Stimulated activated CD4-positive, alpha-beta T cell treated with anti-CD3 and anti-CD28 coated beads, Interleukin-1b, Interleukin-23, amount 100 ng/mL, for 24 hours (primary cell): ENCODE measurements at regions not wholly inside any gene's neighbourhood (a gene's known extent, or its start where the extent isn't known, plus 50 kb on each side); places are given as distances from the start of the nearest gene placed in this dataset.
"Not testable (repeated sequence)": the region's sequence is repeated elsewhere in the genome, so short reads cannot be mapped to it uniquely, and the experiment has no call there.

Source experiments
- DNase-seq, 4 experiments: peaks; one replicate each; pipeline ENCODE4 v3.0.0-alpha.2; 2020; ENCODE audit warnings: low read depth in 4 of 4, low spot score in 1 of 4

DNA sequence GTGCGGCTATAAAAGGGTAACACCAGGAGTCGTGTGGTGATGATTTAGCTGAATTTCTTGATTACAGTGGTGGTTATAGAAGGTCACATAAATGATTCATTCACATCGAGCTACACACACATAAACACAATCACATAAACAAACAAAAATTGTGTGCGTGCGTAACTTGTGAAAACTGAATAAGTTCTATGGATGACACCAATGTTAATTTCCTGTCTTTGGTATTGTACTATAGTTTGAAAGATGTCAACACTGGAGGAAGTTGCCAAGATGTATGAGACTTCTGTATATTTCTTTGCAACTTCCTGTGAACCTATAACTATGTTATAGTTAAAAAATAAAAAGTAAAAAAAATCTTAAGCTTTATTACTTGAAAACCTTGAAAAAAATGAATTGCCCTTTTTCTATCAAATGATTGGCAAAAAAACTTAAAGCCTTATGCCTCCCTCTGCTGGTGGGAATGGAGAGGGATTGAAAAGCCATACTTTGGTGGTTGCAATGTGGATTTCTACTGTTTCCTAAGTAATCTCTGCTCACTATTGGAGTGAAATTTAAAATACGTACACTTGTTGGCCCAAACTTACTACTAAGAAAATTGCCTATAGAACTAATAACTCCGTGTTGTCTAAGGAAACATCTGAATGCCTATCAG is 227.7 kb downstream of the RPIA start:
- DNase-seq: no peak

DNA sequence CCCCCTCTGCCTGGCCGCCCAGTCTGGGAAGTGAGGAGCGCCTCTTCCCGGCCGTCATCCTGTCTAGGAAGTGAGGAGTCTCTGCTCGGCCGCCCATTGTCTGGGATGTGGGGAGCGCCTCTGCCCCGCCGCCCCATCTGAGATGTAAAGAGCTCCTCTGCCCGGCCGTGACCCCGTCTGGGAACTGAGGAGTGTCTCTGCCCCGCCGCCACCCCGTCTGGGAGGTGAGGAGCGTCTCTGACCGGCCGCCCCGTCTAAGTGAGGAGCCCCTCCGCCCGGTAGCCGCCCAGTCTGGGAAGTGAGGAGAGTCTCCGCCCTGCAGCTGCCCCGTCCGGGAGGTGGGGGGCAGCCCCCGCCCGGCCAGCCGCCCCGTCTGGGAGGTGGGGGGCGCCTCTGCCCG is 228.9 kb downstream of the RPIA start:
- not testable (repeated sequence) for DNase-seq

DNA sequence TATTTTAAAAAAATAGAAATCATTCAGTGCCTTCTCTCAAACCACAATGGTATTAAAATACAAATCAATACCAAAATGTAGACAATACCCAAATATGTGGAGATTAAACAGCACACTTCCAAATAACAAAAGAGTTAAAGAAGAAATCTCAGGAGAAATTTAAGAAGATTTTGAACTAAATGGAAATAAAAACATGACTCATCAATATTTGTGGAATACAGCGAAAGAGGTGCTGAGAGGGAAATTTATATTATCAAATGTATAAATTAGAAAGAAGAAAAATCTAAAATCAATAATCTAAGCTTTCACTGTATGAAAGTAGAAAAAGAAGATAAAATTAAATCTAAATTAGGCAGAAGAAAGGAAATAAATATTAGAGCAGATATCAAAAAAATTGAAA is 233.1 kb downstream of the RPIA start:
- no peak for DNase-seq

DNA sequence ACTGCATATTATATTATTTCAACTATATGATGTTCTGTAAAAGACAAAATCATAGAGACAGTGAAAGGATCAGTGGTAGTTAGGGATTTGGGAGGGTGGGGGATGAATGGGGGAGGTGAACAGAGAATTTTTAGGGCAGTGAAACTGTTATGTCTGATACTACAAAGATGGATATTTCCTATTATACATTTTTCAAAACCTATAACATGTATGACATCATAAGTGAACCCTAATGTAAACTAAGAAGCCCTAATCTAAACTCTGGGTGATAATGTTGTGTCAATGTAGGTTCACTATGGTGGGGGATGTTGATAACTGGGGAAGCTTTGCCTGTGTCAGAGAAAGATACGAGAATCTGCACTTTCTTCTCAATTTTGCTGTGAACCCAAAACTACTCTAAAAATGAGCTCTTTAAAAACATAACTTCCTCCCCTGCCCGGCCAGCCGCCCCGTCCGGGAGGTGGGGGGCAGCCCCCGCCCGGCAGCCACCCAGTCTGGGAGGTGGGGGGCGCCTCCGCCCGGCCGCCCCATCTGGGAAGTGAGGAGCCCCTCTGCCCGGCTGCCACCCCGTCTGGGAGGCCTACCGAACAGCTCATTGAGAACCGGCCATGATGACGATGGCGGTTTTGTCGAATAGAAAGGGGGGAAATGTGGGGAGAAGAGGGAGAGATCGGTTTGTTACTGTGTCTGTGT is 234.4 kb downstream of the RPIA start:
- DNase-seq: no peak

DNA sequence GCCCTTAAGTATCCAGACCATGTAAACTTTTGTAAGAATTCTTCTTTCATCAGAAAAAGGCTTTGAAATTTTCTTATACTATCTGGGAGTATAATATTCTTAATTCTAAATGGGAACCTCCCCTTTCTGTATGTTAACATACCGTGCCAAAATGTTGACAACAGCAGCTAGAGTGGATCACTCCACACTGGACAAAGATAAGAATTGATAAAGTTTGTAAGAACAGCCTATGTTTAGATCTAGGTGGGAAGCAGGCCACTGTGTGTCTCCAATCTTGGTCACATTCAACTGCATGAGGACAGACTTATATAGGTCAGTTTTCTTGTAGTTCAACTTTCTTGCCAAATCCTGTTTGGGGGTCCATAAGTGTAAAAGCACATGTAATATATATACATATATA is 235.7 kb downstream of the RPIA start:
- DNase-seq: no peak

DNA sequence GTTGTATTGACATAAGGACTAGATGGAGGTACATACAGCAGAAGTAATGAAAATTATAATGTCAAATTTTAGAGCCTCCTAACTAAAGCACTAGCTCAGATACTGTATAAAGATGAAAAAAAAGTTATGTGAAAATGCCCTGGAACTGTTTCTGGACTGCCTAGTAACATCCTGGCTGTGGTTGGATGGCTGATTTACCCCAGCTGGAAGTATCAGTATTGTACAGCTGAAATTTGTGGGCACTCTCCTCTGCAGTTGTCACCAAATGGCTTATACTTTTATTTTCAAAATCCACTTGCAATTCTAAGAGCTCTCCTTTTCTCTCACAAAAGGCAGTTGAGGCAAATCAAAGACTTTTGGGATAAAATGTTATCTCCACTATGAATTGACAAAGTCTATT is 239.2 kb downstream of the RPIA start:
- no peak for DNase-seq

DNA sequence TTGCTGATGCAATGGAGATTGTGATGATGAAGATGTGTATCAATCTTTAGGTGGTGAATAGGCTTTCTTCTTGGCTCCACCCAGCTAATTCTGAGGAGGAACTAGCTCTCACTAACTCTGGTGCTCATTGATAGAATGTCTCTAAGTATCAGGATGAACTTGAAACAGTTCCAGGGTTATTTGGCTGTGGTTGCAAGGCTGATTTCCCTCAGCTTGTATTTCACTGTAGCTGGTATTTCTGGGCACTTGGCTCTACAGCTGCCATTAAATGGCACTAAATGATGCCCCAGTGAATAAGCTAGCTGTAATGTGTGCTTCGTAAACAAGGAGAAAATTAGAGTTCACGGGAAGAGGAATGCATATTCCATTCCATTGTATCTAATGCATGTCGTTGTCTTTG is 241.2 kb downstream of the RPIA start:
- DNase-seq: no peak

DNA sequence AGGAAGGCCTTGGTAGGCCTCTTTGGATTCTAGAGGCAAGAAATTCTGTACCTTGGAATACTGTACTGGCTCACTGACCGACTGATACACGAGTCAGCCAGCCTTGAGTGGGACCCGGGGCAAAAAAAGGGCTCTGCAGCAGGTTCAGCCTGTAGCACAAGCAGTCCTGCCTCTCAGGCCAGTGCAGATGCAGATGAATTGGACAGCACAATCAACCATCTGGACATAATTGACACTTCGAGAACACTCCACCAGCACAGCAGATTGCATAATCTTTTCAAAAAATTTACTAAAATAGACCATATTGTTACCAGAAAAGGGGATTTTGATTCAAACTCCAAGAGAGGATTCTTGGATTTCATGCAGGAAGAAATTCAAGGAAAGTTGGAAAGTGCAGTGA is 241.6 kb downstream of the RPIA start:
- DNase-seq: no peak

DNA sequence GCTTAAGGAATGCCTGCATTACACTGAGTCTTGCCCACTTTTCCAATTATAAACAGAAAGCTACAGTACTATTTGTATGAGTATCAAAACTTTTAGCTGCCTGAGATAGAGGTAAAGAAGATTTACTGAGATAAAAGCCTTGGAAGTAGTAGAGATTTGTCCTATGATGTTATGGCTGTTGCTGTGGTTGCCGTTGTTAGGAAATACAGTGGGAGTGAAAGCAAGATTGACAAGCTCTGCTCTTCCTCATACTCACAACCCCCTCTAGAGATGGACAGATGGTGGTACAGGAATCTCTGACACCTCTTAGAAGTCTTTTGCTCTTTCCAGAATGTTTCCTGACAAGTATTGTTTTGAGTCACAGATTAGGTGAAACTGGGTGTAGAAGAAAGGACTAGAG is 242.5 kb downstream of the RPIA start:
- DNase-seq: no peak

DNA sequence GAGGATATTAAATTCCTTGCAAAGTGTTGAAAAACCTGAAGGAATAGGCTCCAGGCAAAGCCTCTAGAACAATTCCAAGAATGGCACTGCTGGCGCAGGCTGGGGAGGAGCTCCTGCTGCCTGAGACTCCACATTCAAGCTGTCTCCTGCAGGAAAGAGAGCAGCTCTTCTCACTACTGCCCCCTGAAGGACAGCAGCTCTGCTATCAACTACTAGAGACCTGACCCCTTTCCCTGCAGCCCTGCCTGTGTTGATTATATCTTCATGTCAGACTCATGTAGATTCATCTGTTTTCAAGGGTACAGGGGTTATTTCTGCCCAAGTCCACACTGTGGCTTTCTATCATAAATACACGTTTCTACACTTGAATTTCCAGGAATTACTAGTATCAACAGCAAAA is 249.7 kb downstream of the RPIA start:
- DNase-seq: not testable (repeated sequence)

DNA sequence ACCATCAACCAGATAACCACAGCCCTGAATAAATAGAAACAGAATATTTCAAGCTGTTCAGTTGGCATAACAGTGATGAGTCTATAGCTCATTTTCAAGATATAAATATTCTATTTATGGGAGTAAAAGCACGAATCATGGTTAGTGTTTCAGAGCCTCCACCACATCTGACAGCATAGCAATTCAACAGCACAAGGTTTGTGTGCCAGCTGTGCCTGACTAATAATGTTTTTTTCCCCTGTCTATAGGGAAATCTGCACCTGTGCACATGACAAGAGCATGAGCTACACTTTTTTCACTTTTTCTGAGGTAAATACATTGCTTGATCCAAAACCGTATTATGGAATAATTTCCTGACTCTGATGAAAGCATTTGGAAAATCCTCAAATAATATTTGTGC is 251.3 kb downstream of the RPIA start:
- DNase-seq: no peak

DNA sequence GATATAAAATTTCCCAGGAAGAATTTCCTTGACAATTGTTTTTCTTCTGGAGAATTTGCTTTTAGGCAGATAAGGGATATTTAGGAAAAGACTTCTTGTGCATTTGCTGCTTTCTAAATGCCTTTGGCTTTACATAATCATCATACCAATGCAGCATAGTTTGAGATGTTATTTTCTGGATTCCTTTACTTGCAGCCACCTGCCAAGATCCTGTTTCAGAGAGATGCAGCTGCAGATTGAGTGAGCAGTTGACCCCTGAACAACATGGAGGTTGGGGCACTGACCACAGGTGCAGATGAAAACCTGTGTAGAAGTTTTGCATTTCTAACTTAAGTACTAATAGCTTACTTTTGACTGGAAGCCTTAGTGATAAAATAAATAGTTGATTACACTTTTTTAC is 257.9 kb downstream of the RPIA start:
- DNase-seq: no peak

DNA sequence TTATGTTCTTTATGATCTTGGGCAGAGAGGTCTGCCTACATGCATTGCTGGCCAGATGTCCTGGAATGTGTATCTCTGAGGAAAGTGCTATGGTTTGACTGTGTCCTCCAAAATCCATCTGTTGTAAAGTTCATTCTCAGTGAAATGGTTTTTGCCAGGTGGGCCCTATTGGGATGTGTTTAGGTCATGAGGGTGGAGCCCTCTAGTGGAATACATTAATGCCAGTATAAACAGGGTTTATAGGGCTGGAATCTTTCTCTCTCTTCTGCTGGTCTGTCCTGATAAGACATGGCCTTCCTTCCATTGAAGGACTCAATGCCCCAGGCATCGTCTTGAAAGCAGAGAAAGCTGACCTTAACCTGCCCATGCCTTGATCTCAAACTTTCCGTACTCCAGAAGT is 258.5 kb downstream of the RPIA start:
- no peak for DNase-seq

DNA sequence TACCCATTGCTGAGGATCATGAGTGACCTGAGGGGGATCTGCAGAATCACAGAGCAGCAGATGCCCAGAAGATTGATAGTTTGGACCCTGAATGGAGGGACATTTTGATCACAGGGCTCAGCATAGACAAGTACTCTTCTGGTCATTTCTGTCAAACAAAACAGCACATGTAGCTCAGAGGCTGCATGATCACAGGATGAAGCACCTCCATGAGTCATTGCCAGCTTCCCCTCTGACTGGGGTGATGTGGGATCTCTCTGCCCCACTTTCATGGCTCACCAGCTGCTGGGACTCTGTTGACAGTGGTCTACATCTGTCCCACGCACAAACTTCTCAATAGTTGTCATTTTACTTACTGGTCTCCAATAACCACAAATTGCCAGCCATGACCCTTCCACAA is 264.1 kb downstream of the RPIA start:
- no peak for DNase-seq

DNA sequence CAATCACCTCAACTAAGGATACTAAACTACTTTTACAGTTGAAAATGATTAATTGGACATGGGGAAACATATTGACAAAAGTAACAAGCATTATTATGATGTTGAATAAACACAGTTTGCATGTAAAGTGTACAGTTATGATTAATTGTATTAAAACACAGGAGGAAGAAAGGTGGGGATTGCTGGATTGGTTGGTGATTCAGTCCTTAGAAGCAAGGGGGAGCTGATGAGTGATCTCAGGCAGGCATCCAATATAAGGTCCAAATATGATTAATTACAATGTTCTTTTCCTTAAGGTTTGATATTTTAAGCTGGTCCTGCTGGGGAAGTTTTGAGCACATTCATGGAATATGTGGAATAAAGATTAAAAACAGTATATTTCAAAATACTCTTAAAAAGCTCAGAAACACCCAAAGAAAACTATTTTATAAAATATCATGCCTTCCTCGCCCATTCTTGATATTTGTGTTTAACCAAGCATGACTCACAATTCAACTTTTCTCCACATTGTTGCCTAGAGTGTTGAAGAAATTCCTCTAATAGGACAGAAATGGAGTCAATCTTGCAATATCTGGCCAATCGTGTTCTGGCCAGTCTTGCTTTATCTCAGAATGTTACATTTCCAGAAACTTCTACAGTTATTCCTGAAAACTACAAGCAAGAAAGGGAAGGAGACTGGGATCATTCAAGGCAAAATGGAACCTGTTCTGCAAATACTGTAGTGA is 268.2 kb downstream of the RPIA start:
- no peak for DNase-seq

DNA sequence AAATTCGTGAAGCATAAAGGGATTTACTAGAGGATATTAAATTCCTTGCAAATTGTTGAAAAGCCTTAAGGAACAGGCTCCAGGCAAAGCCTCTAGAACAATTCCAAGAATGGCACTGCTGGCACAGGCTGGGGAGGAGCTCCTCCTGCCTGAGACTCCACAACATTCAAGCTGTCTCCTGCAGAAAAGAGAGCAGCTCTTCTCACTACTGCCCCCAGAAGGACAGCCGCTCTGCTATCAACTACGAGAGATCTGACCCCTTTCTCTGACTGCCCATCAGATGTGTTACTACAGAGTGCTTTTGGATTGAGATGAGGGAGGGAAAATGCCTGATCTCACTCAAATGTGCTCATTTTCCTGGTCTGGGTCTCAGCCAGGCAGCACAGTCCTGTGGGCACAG is 269.9 kb downstream of the RPIA start:
- not testable (repeated sequence) for DNase-seq

DNA sequence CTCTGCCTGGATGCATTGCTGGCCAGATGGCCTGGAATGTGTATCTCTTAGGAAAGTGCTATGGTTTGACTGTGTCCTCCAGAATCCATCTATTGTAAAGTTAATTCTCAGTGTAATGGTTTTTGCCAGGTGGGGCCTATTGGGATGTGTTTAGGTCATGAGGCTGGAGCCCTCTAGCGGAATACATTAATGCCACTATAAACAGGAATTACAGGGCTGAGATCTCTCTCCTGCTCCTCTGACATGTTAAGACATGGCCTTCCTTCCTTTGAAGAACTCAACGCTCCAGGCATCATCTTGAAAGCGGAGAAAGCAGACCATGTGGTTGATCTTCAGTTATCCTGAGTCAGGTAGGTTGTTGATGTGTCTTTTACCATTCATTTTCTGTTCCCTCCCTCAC is 276.4 kb downstream of the RPIA start:
- DNase-seq: no peak

DNA sequence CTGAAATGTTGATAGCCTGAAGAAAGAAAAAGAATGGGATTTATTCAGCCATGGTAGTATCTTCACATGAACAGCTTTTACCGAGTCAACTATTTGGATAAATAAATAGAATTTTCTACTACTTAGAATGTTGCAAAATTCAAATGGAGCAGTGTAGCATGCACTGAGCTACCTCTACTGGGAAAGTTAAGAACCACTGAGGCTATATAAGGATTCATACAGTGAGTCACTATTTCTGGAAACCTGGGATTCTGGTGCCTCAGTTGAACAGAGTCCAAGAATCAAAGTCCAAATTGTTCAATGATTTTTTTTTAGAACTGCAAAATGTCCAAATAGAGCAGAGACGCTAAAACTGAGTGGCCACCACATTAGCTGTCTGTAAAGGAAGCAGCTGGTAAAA is 286.5 kb downstream of the RPIA start:
- DNase-seq: not testable (repeated sequence)

DNA sequence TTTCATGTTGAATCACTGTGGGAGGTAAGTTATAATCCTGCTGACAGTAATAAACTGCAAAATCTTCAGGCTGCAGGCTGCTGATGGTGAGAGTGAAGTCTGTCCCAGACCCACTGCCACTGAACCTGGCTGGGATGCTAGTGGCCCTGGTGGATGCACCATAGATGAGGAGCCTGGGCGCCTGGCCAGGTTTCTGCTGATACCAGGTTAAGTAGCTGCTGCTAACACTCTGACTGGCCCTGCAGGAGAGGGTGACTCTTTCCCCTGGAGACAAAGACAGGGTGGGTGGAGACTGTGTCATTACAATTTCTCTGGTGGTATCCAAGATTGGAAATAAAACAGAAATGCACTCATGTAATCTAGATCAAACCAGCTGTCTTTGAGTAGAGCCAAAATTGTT is 287.0 kb downstream of the RPIA start:
- DNase-seq: not testable (repeated sequence)

DNA sequence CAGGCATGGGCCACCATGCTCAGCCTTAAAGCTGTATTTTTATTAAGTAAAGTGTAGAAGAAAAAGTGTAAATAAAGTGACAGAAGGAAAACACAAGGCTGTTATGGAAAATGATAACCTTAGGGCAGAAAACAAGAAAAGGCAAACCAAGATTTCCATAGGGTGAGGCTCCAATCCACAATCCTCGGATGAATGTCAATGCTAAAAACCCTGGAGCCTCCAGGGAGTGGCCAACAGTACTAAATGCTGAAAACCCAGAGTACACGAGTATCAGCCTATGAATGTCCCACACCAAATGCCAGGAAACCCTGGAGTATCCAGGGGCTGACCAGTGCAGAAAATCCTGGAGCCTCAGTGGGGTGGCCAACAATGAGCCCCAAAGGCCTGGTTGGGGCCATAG is 292.6 kb downstream of the RPIA start:
- DNase-seq: not testable (repeated sequence)

DNA sequence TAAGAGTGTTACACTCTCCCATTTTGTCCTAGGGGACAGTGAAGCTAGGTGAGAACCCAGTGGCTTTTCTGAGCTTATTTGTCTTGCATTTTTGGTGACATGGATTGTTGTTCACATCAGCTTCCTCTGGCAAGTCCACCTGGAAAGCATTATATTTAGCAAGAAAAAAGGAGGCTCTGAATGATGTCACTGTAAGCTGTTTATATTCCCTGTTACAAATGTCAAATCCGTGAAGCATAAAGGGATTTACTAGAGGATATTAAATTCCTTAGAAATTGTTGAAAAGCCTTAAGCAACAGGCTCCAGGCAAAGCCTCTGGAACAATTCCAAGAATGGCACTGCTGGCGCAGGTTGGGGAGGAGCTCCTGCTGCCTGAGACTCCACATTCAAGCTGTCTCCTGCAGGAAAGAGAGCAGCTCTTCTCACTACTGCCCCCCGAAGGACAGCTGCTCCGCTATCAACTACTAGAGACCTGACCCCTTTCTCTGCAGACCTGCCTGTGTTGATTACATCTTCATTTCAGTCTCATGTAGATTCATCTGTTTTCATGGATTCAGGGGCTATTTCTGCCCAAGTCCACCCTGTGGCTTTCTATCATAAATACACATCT is 295.4 kb downstream of the RPIA start:
- not testable (repeated sequence) for DNase-seq

DNA sequence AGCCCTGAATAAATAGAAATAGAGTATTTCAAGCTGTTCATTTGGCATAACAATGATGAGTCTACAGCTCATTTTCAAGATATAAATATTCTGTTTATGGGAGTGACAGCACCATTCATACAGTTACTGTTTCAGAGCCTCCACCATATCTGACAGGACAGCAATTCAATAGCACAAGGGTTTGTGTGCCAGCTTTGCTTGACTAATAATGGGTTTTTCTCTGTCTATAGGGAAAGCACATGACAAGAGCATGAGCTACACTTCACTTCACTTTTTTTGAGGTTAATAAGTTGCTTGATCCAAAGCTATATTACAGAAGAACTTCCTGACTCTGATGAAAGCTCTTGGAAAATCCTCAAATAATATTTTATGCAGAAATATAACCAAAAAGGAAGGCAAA is 297.1 kb downstream of the RPIA start:
- DNase-seq: not testable (repeated sequence)
